OCI-LY3 (cell line): ENCODE measurements at regions not wholly inside any gene's neighbourhood (a gene's known extent, or its start where the extent isn't known, plus 50 kb on each side); places are given as distances from the start of the nearest gene placed in this dataset.
"Not testable (repeated sequence)": the region's sequence is repeated elsewhere in the genome, so short reads cannot be mapped to it uniquely, and the experiment has no call there.

Experiments
- H2AFZ ChIP-seq: fragments of 200-600, 300-600 bp; shearing (Covaris generic); 2 replicates; pipeline ENCODE4 v1.6.0; 2014; ENCODE audit warnings: antibody characterized with exemption, low read depth, low read length
- H3K27ac ChIP-seq: fragments of 200-600, 300-600 bp; sonication (generic); 2 replicates; pipeline ENCODE4 v1.5.1; 2014; ENCODE audit warnings: mild to moderate bottlenecking, low read length, moderate library complexity, mixed read lengths
- H3K27me3 ChIP-seq: fragments of 200-600, 300-600 bp; sonication (generic); 2 replicates; pipeline ENCODE4 v1.6.1; 2014; ENCODE audit warnings: low read depth, low read length, mixed read lengths
- H3K36me3 ChIP-seq: fragments of 200-600, 300-600 bp; sonication (generic); replicated peaks from 2 replicates; pipeline ENCODE3; 2014; ENCODE audit warnings: low read depth, low read length, mixed read lengths
- H3K4me1 ChIP-seq: fragments of 300-600, 200-600 bp; sonication (generic); 2 replicates; pipeline ENCODE4 v1.6.1; 2014; ENCODE audit warnings: low read length, mixed read lengths
- H3K4me2 ChIP-seq: fragments of 200-600, 300-600 bp; sonication (generic); 2 replicates; pipeline ENCODE4 v1.6.1; 2014; ENCODE audit warnings: low read length, mixed read lengths
- H3K4me3 ChIP-seq: fragments of 300-600, 200-600 bp; sonication (generic); 2 replicates; pipeline ENCODE4 v1.5.1; 2014; ENCODE audit warnings: antibody characterized with exemption, mild to moderate bottlenecking, low read length, moderate library complexity
- H3K79me2 ChIP-seq: fragments of 300-600, 200-600 bp; shearing (Covaris generic); 2 replicates; pipeline ENCODE4 v1.6.1; 2014; ENCODE audit warnings: mild to moderate bottlenecking, low read length, mixed read lengths
- H3K9ac ChIP-seq: fragments of 300-600, 200-600 bp; shearing (Covaris generic); 2 replicates; pipeline ENCODE4 v1.6.0; 2014; ENCODE audit warnings: mild to moderate bottlenecking, low read length, moderate library complexity
- H3K9me3 ChIP-seq: fragments of 200-600, 300-600 bp; shearing (Covaris generic); 2 replicates; pipeline ENCODE4 v1.6.1; 2014; ENCODE audit warnings: low read length, mixed read lengths; ENCODE audit not compliant: insufficient read depth
- H4K20me1 ChIP-seq: fragments of 200-600, 300-600 bp; sonication (generic); 2 replicates; pipeline ENCODE4 v1.6.1; 2016; ENCODE audit warnings: low read length, mixed read lengths; ENCODE audit not compliant: insufficient read depth
- EZH2phosphoT487 ChIP-seq: fragments of 200-600 bp; shearing (Covaris generic); IDR thresholded peaks from 2 replicates; pipeline ENCODE4 v1.6.1; 2018; ENCODE audit warnings: antibody characterized with exemption, mixed run types, low read depth
- TF ChIP-seq, protein P1 (sequence below): fragments of 200-600, 300-600 bp; sonication (generic); IDR thresholded peaks from 2 replicates; pipeline ENCODE4 v1.5.1; 2014; ENCODE audit warnings: antibody characterized with exemption, low read length, low read depth

DNA sequence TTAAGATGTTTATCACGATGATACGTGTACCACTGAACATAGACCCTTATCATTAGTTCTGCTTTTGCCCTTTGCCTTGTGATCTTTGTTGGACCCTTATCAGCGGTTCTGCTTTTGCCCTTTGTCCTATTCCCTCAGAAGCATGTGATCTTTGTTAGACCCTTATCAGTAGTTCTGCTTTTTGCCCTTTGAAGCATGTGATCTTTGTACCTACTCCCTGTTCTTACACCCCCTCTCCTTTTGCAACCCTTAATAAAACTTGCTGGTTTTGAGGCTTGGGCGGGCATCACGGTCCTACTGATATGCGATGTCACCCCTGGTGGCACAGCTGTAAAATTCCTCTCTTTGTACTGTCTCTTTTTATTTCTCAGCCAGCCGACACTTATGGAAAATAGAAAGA lies 117.0 kb downstream of the SDHAF3 start:
- not testable (repeated sequence) for H3K9ac ChIP-seq, H3K79me2 ChIP-seq, H3K4me1 ChIP-seq, H3K27me3 ChIP-seq, H2AFZ ChIP-seq, H3K4me2 ChIP-seq, H3K36me3 ChIP-seq, H3K9me3 ChIP-seq, H4K20me1 ChIP-seq, H3K27ac ChIP-seq, H3K4me3 ChIP-seq

DNA sequence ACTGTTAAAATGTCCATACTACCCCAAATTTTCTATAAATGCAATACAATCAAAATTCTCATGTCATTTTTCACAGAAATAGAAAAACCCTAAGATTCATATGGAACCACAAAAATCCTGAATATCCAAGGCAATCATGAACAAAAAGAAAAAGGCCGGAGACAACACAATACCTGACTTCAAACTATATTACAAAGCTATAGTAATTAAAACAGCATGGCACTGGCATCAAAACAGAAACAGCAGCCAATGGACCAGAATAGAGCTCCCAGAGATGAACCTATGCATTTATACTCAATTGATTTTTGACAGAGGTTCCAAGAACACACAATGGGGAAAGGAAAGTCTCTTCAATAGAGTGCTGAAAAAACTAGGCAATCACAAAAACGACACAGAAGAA lies 128.8 kb downstream of the SDHAF3 start:
- Histone ChIP-seq H3K27me3 (no peaks in the 10 kb centered on the region), H4K20me1 (no peaks in the 10 kb centered on the region), H3K36me3 (no peaks in the 10 kb centered on the region), H3K9ac (no peak overlapping the region), H2AFZ (no peak overlapping the region), H3K27ac (no peak overlapping the region), H3K4me2 (no peak overlapping the region), H3K4me1 (no peaks in the 10 kb centered on the region), H3K9me3 (peaks cover 5% of the 10 kb centered on the region; the same call in 1 of the 2 replicates), H3K79me2 (no peaks in the 10 kb centered on the region), H3K4me3 (no peak overlapping the region)
- TF ChIP-seq, protein P1, sequence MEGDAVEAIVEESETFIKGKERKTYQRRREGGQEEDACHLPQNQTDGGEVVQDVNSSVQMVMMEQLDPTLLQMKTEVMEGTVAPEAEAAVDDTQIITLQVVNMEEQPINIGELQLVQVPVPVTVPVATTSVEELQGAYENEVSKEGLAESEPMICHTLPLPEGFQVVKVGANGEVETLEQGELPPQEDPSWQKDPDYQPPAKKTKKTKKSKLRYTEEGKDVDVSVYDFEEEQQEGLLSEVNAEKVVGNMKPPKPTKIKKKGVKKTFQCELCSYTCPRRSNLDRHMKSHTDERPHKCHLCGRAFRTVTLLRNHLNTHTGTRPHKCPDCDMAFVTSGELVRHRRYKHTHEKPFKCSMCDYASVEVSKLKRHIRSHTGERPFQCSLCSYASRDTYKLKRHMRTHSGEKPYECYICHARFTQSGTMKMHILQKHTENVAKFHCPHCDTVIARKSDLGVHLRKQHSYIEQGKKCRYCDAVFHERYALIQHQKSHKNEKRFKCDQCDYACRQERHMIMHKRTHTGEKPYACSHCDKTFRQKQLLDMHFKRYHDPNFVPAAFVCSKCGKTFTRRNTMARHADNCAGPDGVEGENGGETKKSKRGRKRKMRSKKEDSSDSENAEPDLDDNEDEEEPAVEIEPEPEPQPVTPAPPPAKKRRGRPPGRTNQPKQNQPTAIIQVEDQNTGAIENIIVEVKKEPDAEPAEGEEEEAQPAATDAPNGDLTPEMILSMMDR = no peak
- TF ChIP-seq EZH2phosphoT487 = no peak

DNA sequence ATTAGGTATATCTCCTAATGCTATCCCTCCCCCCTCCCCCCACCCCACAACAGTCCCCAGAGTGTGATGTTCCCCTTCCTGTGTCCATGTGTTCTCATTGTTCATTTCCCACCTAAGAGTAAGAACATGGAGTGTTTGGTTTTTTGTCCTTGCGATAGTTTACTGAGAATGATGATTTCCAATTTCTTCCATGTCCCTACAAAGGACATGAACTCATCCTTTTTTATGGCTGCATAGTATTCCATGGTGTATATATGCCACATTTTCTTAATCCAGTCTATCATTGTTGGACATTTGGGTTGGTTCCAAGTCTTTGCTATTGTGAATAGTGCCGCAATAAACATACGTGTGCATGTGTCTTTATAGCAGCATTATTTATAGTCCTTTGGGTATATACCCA lies 140.7 kb downstream of the SDHAF3 start:
- H3K4me3 ChIP-seq, H3K27ac ChIP-seq, H3K9me3 ChIP-seq, H3K9ac ChIP-seq, H3K4me2 ChIP-seq, H4K20me1 ChIP-seq, H3K36me3 ChIP-seq, H3K4me1 ChIP-seq, H3K79me2 ChIP-seq, H2AFZ ChIP-seq, H3K27me3 ChIP-seq: not testable (repeated sequence)

DNA sequence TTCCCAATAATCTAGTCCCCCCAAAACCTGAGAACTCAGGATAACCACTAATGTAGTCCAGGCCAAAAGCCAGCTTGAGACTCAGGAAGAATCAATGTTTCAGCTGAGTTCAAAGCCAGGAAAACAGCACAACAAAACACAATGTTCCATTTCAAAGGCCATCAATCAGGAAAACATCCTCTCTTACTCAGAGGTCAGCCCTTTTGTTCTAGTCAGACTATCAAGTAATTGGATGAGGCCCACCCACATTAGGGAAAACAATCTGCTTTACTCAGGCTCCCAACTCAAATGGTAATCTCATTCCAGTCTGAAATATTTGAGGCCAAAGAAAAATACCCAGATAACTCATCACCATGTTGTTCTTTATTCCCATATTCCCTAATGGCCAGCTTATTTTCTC lies 152.2 kb downstream of the SDHAF3 start:
- Histone ChIP-seq H3K27ac (no peak overlapping the region), H3K9me3 (no peaks in the 10 kb centered on the region), H3K4me1 (peaks cover 76% of the 10 kb centered on the region), H2AFZ (no peak overlapping the region), H3K4me3 (no peak overlapping the region), H3K79me2 (no peaks in the 10 kb centered on the region), H4K20me1 (no peaks in the 10 kb centered on the region), H3K4me2 (peak overlapping the region; percentile 52), H3K9ac (no peak overlapping the region), H3K36me3 (no peaks in the 10 kb centered on the region), H3K27me3 (peaks cover 14% of the 10 kb centered on the region)
- no peak for TF ChIP-seq EZH2phosphoT487
- TF ChIP-seq, protein P1 = no peak

DNA sequence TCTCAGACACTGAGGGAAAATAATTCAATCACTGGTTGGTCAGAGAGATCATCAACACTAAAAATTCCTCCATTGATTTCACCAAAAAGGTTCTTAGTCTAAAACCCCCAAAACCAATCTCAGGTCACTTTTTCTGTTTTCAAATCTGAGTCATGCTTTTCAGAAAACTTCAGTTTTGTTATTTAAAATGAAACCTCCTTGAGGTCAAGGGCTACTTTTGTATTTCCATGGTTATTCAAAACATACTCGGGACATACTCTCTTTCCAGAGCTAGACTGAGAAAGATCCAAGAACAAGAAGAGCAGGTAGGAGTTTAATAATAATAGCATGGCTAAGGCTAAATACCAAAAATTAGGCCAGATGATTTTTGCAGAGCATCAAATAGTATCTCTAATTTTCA lies 152.8 kb downstream of the SDHAF3 start:
- Histone ChIP-seq H3K4me2 (peak overlapping the region; percentile 52), H3K9ac (no peak overlapping the region), H4K20me1 (no peaks in the 10 kb centered on the region), H3K27me3 (peaks cover 14% of the 10 kb centered on the region), H3K9me3 (no peaks in the 10 kb centered on the region), H3K27ac (no peak overlapping the region), H3K4me3 (no peak overlapping the region), H3K4me1 (peaks cover 71% of the 10 kb centered on the region), H3K36me3 (no peaks in the 10 kb centered on the region), H2AFZ (no peak overlapping the region), H3K79me2 (no peaks in the 10 kb centered on the region)
- TF ChIP-seq, protein P1 = no peak
- no peak for TF ChIP-seq EZH2phosphoT487
